ENCODE measurements at regions not wholly inside any gene's neighbourhood (a gene's known extent, or its start where the extent isn't known, plus 50 kb on each side); places are given as distances from the start of the nearest gene placed in this dataset.
"Not testable (repeated sequence)": the region's sequence is repeated elsewhere in the genome, so short reads cannot be mapped to it uniquely, and the experiment has no call there.

DNA sequence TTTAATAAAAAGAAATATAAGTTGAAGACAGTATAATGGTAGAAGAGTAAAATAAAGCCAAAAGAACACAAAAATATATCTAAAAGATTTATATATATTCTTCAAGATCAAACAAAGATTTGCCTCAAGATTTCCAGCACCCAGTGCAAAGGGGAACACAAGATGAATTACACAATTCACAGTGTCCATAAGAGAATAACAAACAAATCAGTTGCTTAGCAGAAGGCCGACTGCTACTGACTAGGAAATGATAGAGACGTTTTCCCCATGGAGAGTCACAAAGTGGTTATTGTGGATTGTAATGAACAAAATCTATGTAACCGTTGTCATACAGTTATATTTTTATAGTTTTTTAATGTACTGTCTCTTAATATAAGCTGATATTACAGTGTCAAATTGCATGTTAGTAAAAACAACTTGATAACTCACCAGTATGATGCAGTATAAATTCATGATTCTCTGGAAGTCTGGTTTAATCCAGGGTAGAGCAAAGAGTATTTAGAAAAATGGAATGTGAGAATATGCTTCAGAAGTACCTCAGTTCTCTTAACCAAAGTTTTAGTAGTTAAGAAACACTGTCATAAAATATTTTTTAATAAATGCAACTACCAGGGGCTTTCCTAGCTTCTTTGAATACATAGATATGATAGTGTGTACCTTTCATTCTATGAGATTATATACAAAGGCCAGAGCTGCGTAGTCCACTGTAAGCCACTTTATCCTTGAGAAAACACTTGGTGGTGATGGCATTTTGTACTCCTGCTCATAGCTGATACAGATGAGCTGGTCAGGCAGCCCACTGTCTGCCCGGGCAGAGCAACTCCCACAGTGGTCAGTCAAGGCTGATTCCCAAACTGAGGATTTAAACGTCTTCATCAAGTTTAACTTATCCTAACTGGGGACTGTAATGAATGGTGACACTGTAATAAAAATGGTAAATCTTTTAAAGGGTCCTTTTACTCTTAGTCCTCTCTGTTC lies 180.5 kb upstream of the DTNA start:
- DNase-seq = no peak

GRCh38 chr18:34531110-34531509 lies 179.0 kb upstream of the DTNA start:
- no peak for DNase-seq

GRCh38 chr18:34534642-34535041 lies 175.5 kb upstream of the DTNA start:
- DNase-seq = not testable (repeated sequence)

DNA sequence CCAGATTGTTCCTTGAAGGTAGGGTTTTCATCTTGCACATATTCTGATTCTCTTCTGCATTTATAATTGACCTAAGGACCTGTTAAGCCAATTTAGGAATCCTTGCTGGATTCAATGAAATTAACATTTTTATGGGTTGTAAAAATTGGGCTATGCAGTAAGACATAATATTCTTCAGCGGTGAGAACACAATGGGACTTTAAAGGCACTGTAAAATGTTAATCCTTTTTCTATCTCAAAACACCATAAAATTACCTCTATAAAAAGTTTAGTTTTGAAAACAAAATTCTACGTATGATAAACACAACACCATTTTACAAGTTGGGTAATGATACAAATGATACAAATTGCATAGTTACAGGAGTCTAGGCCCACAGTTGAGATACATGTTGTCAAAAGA lies 169.2 kb upstream of the DTNA start:
- no peak for DNase-seq

DNA sequence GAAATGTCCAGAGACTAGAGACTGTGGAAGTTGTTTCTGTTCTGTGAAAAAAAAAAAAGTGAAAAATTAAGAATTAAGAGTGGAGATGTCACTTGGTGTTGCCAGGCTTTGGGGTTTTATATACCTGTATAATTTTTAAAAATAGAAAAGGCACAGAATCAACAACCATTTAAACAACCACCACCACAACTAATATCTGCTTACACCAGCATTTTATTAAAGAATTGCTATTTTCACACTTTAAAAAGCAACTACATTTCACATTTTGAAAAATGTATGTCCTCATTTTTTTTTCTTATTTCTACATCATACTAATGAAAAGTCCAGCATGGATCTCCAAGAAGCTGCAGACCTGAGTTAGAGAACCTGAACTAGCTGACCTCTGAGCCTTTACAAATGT lies 167.5 kb upstream of the DTNA start:
- DNase-seq = no peak

DNA sequence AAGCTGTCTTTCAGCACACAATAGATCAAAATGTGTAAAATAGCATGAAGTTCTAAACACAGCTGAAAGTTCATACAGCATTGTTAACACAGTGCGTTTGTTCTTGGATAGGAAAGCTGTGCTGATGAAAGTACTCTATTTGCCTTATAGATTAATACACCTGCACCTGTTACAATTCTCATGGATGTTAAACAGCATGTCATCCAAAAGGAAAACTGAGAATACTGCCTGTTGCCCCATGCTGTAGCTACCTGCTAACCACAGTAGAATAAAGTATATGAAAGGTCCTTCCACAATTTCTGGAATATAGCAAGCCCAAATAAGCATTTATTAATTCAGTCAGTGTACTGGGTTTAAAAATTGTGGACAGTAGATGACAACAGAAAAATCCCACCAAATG lies 166.7 kb upstream of the DTNA start:
- no peak for DNase-seq

DNA sequence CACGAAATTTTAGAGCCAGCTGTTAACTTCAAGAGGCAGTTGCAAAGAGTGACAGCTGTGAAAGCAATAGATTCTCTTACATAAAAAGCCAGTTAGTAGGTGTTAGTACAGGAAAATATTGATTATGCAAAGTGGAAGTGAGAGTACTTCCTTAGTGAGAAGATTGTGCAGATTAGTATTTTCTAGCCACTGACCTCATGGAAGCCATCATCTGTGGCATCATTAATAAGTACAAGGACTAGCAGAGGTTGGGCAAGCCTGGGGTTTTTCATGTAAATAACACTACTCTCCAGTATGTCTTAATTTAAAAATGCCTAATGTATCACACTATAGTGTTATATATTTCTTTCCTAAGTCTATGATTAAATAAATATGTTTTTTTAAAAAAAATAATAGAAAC lies 166.2 kb upstream of the DTNA start:
- DNase-seq = no peak

DNA sequence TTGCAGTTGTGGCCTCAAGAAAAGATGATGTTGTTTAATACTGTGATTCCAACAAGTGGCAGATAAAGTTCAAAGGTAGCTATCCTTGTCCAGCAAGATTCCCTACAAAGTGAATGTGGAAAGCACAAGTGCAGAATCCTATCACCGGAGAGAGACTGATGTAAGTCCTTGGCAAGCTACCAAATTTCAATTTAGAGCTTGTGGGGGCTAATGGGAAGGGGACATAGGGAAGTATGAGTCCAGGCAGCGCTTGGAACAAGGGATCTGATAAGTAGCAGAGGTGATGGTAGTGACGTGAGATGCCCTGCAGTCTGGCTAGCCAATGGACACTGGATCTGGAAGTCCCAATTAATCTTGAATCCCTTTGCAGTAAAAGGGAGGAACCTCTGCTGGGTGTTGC lies 165.2 kb upstream of the DTNA start:
- no peak for DNase-seq

- no peak for DNase-seq
Measured at GRCh38 chr18:34548120-34548972, 161.8 kb upstream of the DTNA start.

GRCh38 chr18:34548973-34549294 lies 161.2 kb upstream of the DTNA start:
- no peak for DNase-seq

- no peak for DNase-seq
Measured at GRCh38 chr18:34549367-34549766, 160.7 kb upstream of the DTNA start.

- no peak for DNase-seq
Measured at GRCh38 chr18:34550156-34550555, 159.9 kb upstream of the DTNA start.

GRCh38 chr18:34550902-34551301 lies 159.2 kb upstream of the DTNA start:
- DNase-seq = no peak

- DNase-seq = no peak
Measured at GRCh38 chr18:34551824-34552223, 158.3 kb upstream of the DTNA start.

- no peak for DNase-seq
Measured at GRCh38 chr18:34562252-34562870, 147.7 kb upstream of the DTNA start.

GRCh38 chr18:34567857-34568256 lies 142.2 kb upstream of the DTNA start:
- DNase-seq = no peak

DNA sequence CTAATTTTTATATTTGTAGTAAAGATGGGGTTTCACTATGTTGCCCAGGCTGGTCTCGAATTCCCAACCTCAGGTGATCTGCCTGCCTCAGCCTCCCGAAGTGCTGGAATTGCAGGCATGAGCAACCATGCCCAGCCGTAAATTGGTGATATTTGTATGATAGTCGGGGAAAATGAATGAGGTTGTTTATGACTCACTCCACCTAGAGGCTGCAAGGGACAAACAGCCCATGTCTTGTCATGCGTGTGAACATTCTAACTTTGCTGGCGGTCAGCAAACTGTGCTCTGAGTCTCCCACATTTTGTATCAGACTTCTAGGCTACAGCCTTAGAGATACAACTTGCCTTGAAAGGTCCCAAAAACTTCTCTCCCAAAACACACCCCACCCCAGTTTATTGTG lies 133.5 kb upstream of the DTNA start:
- no peak for DNase-seq

- no peak for DNase-seq
Measured at GRCh38 chr18:34583895-34584294, 126.2 kb upstream of the DTNA start.

- no peak for DNase-seq
Measured at GRCh38 chr18:34590503-34590902, 119.6 kb upstream of the DTNA start.

- DNase-seq = no peak
Measured at GRCh38 chr18:34591920-34592444, 118.1 kb upstream of the DTNA start.

- DNase-seq = no peak
Measured at GRCh38 chr18:34592481-34592880, 117.6 kb upstream of the DTNA start.

DNA sequence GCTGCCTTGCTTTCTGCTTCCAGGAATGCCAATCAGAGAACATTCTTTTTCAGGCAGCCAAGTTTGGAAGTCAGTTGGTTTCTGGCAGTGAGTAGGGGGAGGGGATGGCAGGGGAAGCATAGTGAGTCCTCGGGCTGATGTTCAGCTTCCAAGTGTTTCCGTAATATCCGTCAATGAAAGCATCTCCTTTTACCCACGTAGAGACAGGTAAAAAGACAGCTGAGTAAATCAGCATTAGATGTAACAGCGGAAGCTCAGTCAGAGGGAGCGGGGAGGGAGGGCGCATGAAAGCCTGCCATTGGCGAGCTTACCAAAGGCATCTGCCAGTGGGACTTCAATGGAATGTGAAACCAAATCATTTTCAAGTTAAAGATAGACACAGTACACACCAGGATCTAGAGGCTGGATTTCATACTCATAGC lies 117.1 kb upstream of the DTNA start:
- DNase-seq = peak; percentile 35
